ENCODE measurements at regions not wholly inside any gene's neighbourhood (a gene's known extent, or its start where the extent isn't known, plus 50 kb on each side); places are given as distances from the start of the nearest gene placed in this dataset.

DNA sequence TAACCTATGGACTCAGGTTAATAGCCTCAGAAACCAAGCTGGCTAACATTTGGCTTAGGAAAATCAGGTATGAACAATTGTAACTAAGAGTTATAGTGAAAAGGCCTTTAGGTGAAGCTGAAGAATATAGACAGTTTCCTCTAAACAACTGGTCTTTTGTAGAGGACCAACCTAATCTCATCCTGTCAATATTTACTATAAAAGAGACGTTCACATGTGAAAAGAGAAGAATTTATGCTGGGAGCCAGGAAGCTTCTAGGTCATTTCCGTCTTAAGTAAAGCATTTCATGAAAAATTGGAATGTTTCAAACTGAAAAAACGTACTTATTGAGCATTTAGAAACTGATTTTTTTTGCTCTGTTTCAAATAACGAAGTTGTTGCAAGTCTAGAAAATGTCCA lies 764.3 kb upstream of the GOLIM4 start:
- FAIRE-seq, result no peak
- H3K4me1 Mint-ChIP-seq (ENCODE audit: low read depth, unreplicated experiment), result no peaks in the 10 kb centered on the region
- no peak overlapping the region for H3K4me3 Mint-ChIP-seq (ENCODE audit: unreplicated experiment)
- no peak overlapping the region for H2AFZ ChIP-seq (ENCODE audit: low read depth, low read length)
- H3K36me3 Mint-ChIP-seq (ENCODE audit: low read depth, unreplicated experiment), result no peaks in the 10 kb centered on the region
- no peak for DNase-seq (ENCODE audit: low read depth)
- H3K79me2 ChIP-seq (ENCODE audit: insufficient read depth, low read length), result no peaks in the 10 kb centered on the region
- no peaks in the 10 kb centered on the region for H3K27me3 Mint-ChIP-seq (ENCODE audit: low read depth, unreplicated experiment)
- H3K9ac ChIP-seq (ENCODE audit: low read length), result no peak overlapping the region
- no peak overlapping the region for H3K4me2 ChIP-seq (ENCODE audit: low read length)
- H3K36me3 ChIP-seq (ENCODE audit: insufficient read depth, low read length), result no peaks in the 10 kb centered on the region
- H3K27ac ChIP-seq (ENCODE audit: low read depth, low read length), result no peak overlapping the region
- no peak for TF ChIP-seq EZH2 (IDR thresholded peaks at IDR 0.05; ENCODE audit: insufficient read depth, low read length)
- TF ChIP-seq, protein P1, sequence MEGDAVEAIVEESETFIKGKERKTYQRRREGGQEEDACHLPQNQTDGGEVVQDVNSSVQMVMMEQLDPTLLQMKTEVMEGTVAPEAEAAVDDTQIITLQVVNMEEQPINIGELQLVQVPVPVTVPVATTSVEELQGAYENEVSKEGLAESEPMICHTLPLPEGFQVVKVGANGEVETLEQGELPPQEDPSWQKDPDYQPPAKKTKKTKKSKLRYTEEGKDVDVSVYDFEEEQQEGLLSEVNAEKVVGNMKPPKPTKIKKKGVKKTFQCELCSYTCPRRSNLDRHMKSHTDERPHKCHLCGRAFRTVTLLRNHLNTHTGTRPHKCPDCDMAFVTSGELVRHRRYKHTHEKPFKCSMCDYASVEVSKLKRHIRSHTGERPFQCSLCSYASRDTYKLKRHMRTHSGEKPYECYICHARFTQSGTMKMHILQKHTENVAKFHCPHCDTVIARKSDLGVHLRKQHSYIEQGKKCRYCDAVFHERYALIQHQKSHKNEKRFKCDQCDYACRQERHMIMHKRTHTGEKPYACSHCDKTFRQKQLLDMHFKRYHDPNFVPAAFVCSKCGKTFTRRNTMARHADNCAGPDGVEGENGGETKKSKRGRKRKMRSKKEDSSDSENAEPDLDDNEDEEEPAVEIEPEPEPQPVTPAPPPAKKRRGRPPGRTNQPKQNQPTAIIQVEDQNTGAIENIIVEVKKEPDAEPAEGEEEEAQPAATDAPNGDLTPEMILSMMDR (IDR thresholded peaks at IDR 0.05; ENCODE audit: insufficient read depth, low read depth, low read length), result no peak
- no peaks in the 10 kb centered on the region for H3K4me1 ChIP-seq (ENCODE audit: insufficient read depth, low read length)
- H3K27ac Mint-ChIP-seq (ENCODE audit: unreplicated experiment), result no peak overlapping the region
- no peaks in the 10 kb centered on the region for H3K27me3 ChIP-seq (ENCODE audit: insufficient read depth, low read length)
- no peak overlapping the region for H3K4me3 ChIP-seq (ENCODE audit: insufficient read depth, low read depth, low read length)
- no peaks in the 10 kb centered on the region for H3K9me3 Mint-ChIP-seq (ENCODE audit: unreplicated experiment)
- H3K9me3 ChIP-seq (ENCODE audit: insufficient read depth, low read depth, low read length), result no peaks in the 10 kb centered on the region
- H4K20me1 ChIP-seq (ENCODE audit: insufficient read depth, low read length), result no peaks in the 10 kb centered on the region

DNA sequence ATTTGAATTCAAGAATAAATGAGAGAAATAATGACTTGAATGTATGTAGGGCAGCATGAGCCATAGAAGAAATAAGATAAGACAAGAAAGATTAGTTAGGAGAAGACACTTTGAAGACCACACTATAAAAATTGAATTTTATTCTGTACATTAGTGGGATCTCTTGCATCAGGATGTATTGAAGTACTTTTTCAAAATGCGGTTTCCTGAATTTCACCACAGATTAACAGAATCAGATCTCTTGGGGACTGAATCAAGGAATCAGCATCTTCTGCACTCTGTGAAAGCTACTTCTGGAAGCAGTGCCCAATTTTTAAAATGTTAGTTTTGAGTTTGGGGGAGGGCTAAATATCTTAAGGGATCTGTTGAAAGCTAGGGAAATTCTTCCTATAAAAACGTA lies 763.9 kb upstream of the GOLIM4 start:
- Histone ChIP-seq H3K79me2 (ENCODE audit: insufficient read depth, low read length) (no peaks in the 10 kb centered on the region), H3K4me3 (ENCODE audit: insufficient read depth, low read depth, low read length) (no peak overlapping the region), H3K9me3 (ENCODE audit: insufficient read depth, low read depth, low read length) (no peaks in the 10 kb centered on the region), H3K9ac (ENCODE audit: low read length) (no peak overlapping the region), H3K4me2 (ENCODE audit: low read length) (no peak overlapping the region), H3K36me3 (ENCODE audit: insufficient read depth, low read length) (no peaks in the 10 kb centered on the region), H3K4me1 (ENCODE audit: insufficient read depth, low read length) (no peaks in the 10 kb centered on the region), H3K27me3 (ENCODE audit: insufficient read depth, low read length) (no peaks in the 10 kb centered on the region), H3K27ac (ENCODE audit: low read depth, low read length) (no peak overlapping the region), H4K20me1 (ENCODE audit: insufficient read depth, low read length) (no peaks in the 10 kb centered on the region), H2AFZ (ENCODE audit: low read depth, low read length) (no peak overlapping the region)
- Mint-ChIP-seq H3K27ac (ENCODE audit: unreplicated experiment) (no peak overlapping the region), H3K27me3 (ENCODE audit: low read depth, unreplicated experiment) (no peaks in the 10 kb centered on the region), H3K4me3 (ENCODE audit: unreplicated experiment) (no peak overlapping the region), H3K36me3 (ENCODE audit: low read depth, unreplicated experiment) (no peaks in the 10 kb centered on the region), H3K9me3 (ENCODE audit: unreplicated experiment) (no peaks in the 10 kb centered on the region), H3K4me1 (ENCODE audit: low read depth, unreplicated experiment) (no peaks in the 10 kb centered on the region)
- DNase-seq (ENCODE audit: low read depth) (no peak), FAIRE-seq (no peak)
- TF ChIP-seq, protein P1 (IDR thresholded peaks at IDR 0.05; ENCODE audit: insufficient read depth, low read depth, low read length), result no peak
- TF ChIP-seq EZH2 (IDR thresholded peaks at IDR 0.05; ENCODE audit: insufficient read depth, low read length), result no peak

DNA sequence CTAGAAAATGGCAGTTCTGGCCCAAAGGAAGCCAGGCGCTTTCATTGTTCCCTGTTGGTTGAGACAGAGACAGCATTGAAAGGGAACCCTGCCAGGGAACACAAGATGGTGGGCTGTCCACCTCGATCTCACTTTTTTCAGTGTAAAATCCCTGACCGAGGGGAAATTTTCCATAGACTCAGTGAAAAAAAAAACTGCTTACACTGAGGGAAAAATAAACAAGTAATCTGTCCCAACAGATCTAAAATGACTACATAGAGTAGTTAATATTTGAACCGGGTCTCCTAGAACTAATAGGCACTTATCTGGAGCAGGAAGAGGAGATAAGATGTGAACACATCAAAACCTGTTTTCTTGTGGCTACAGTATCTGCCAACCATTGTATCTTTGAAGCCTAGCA lies 763.4 kb upstream of the GOLIM4 start:
- H3K79me2 ChIP-seq (ENCODE audit: insufficient read depth, low read length), result no peaks in the 10 kb centered on the region
- H3K36me3 ChIP-seq (ENCODE audit: insufficient read depth, low read length), result no peaks in the 10 kb centered on the region
- H3K27me3 ChIP-seq (ENCODE audit: insufficient read depth, low read length), result no peaks in the 10 kb centered on the region
- no peak overlapping the region for H2AFZ ChIP-seq (ENCODE audit: low read depth, low read length)
- H3K27me3 Mint-ChIP-seq (ENCODE audit: low read depth, unreplicated experiment), result no peaks in the 10 kb centered on the region
- no peak overlapping the region for H3K4me3 Mint-ChIP-seq (ENCODE audit: unreplicated experiment)
- no peaks in the 10 kb centered on the region for H3K36me3 Mint-ChIP-seq (ENCODE audit: low read depth, unreplicated experiment)
- H3K4me1 Mint-ChIP-seq (ENCODE audit: low read depth, unreplicated experiment), result no peaks in the 10 kb centered on the region
- no peak overlapping the region for H3K27ac Mint-ChIP-seq (ENCODE audit: unreplicated experiment)
- no peaks in the 10 kb centered on the region for H3K9me3 Mint-ChIP-seq (ENCODE audit: unreplicated experiment)
- no peak overlapping the region for H3K27ac ChIP-seq (ENCODE audit: low read depth, low read length)
- no peak overlapping the region for H3K4me2 ChIP-seq (ENCODE audit: low read length)
- H3K4me1 ChIP-seq (ENCODE audit: insufficient read depth, low read length), result no peaks in the 10 kb centered on the region
- FAIRE-seq (no peak), DNase-seq (ENCODE audit: low read depth) (no peak)
- H3K9me3 ChIP-seq (ENCODE audit: insufficient read depth, low read depth, low read length), result no peaks in the 10 kb centered on the region
- H4K20me1 ChIP-seq (ENCODE audit: insufficient read depth, low read length), result no peaks in the 10 kb centered on the region
- H3K4me3 ChIP-seq (ENCODE audit: insufficient read depth, low read depth, low read length), result no peak overlapping the region
- TF ChIP-seq EZH2 (IDR thresholded peaks at IDR 0.05; ENCODE audit: insufficient read depth, low read length), result no peak
- TF ChIP-seq, protein P1 (IDR thresholded peaks at IDR 0.05; ENCODE audit: insufficient read depth, low read depth, low read length), result no peak
- no peak overlapping the region for H3K9ac ChIP-seq (ENCODE audit: low read length)
